Progenitor cell of endocrine pancreas (in vitro differentiated cells): ENCODE measurements at regions not wholly inside any gene's neighbourhood (a gene's known extent, or its start where the extent isn't known, plus 50 kb on each side); places are given as distances from the start of the nearest gene placed in this dataset.

Experiments
- DNase-seq: peaks from one replicate; pipeline ENCODE4 v3.0.0; 2021; ENCODE audit warnings: low spot score; ENCODE audit not compliant: unreplicated experiment
- H3K27ac Mint-ChIP-seq: 2 replicates; pipeline ENCODE4 v1.8.0; 2021; ENCODE audit warnings: mild to moderate bottlenecking, moderate library complexity, mixed read lengths
- H3K27me3 Mint-ChIP-seq: 2 replicates; pipeline ENCODE4 v1.8.0; 2021; ENCODE audit warnings: mixed read lengths
- H3K36me3 Mint-ChIP-seq: 2 replicates; pipeline ENCODE4 v1.8.0; 2022; ENCODE audit warnings: mixed read lengths; ENCODE audit not compliant: insufficient read depth
- H3K4me1 Mint-ChIP-seq: 2 replicates; pipeline ENCODE4 v1.8.0; 2021; ENCODE audit warnings: low read depth, mixed read lengths
- H3K4me3 Mint-ChIP-seq: 2 replicates; pipeline ENCODE4 v1.8.0; 2021; ENCODE audit warnings: low read depth, mild to moderate bottlenecking, moderate library complexity, mixed read lengths
- H3K9me3 Mint-ChIP-seq: 2 replicates; pipeline ENCODE4 v1.8.0; 2021; ENCODE audit warnings: low read depth, mixed read lengths
- CTCF ChIP-seq: fragments of 200-600 bp; sonication (generic); IDR thresholded peaks from one replicate; pipeline ENCODE4 v1.5.0; 2021; ENCODE audit warnings: antibody characterized with exemption, mild to moderate bottlenecking; ENCODE audit not compliant: unreplicated experiment

- no peaks in the 10 kb centered on the region for H3K4me1 Mint-ChIP-seq
- no peaks in the 10 kb centered on the region for H3K36me3 Mint-ChIP-seq
- no peak overlapping the region for H3K27ac Mint-ChIP-seq
- no peaks in the 10 kb centered on the region for H3K9me3 Mint-ChIP-seq
- H3K4me3 Mint-ChIP-seq, result no peak overlapping the region
- TF ChIP-seq CTCF, result no peak
- no peak for DNase-seq
- H3K27me3 Mint-ChIP-seq, result peaks cover 2% of the 10 kb centered on the region
Observed at GRCh38 chr1:177351361-177352108, 180.8 kb downstream of the BRINP2 start.

- no peak for DNase-seq
- H3K27me3 Mint-ChIP-seq, result peaks cover 7% of the 10 kb centered on the region
- H3K36me3 Mint-ChIP-seq, result no peaks in the 10 kb centered on the region
- no peak for TF ChIP-seq CTCF
- H3K9me3 Mint-ChIP-seq, result no peaks in the 10 kb centered on the region
- no peak overlapping the region for H3K4me3 Mint-ChIP-seq
- H3K4me1 Mint-ChIP-seq, result peaks cover 5% of the 10 kb centered on the region
- no peak overlapping the region for H3K27ac Mint-ChIP-seq
Observed at GRCh38 chr1:177346790-177347359, 176.1 kb downstream of the BRINP2 start.

GRCh38 chr1:177343445-177343844, 172.7 kb downstream of the BRINP2 start:
- no peak for DNase-seq
- Mint-ChIP-seq H3K27ac (no peak overlapping the region), H3K9me3 (no peaks in the 10 kb centered on the region), H3K27me3 (peaks cover 14% of the 10 kb centered on the region), H3K36me3 (no peaks in the 10 kb centered on the region), H3K4me3 (no peak overlapping the region), H3K4me1 (peaks cover 5% of the 10 kb centered on the region)
- TF ChIP-seq CTCF, result no peak

- Mint-ChIP-seq H3K27ac (no peak overlapping the region), H3K36me3 (no peaks in the 10 kb centered on the region), H3K9me3 (no peaks in the 10 kb centered on the region), H3K27me3 (peaks cover 14% of the 10 kb centered on the region), H3K4me1 (peaks cover 8% of the 10 kb centered on the region), H3K4me3 (no peak overlapping the region)
- TF ChIP-seq CTCF, result no peak
- DNase-seq, result no peak
Observed at GRCh38 chr1:177341773-177342172, 171.0 kb downstream of the BRINP2 start.

- no peak for TF ChIP-seq CTCF
- no peaks in the 10 kb centered on the region for H3K36me3 Mint-ChIP-seq
- no peak for DNase-seq
- no peak overlapping the region for H3K27ac Mint-ChIP-seq
- H3K4me3 Mint-ChIP-seq, result no peak overlapping the region
- H3K27me3 Mint-ChIP-seq, result peaks cover 14% of the 10 kb centered on the region
- peaks cover 18% of the 10 kb centered on the region for H3K4me1 Mint-ChIP-seq
- no peaks in the 10 kb centered on the region for H3K9me3 Mint-ChIP-seq
Observed at GRCh38 chr1:177340601-177341067, 169.9 kb downstream of the BRINP2 start.
